K562 (cell line): ENCODE measurements at regions not wholly inside any gene's neighbourhood (a gene's known extent, or its start where the extent isn't known, plus 50 kb on each side); places are given as distances from the start of the nearest gene placed in this dataset.

Experiments
- ARID2 ChIP-seq: fragments of 450-650 bp; IDR thresholded peaks from 2 replicates; pipeline ENCODE4 v1.6.1; 2017; ENCODE audit warnings: antibody characterized with exemption, mild to moderate bottlenecking
- CTCF ChIP-seq, 3 experiments: IDR thresholded peaks in 2 of 3; conservative IDR thresholded peaks in 1 of 3; 2 replicates each; pipeline ENCODE4 v1.5.1; 2011 to 2012; ENCODE audit warnings: low read length in 3 of 3, mild to moderate bottlenecking in 3 of 3, control low read depth in 2 of 3, improper control_type of control experiment in 1 of 3, inconsistent platforms in 1 of 3, low read depth in 1 of 3, mixed read lengths in 1 of 3, moderate library complexity in 1 of 3; ENCODE audit not compliant: insufficient read depth in 2 of 3
- CXXC5 ChIP-seq: fragments of 250-450 bp; sonication (Bioruptor Pico); IDR thresholded peaks from 2 replicates; pipeline ENCODE4 v1.8.0; 2022; ENCODE audit warnings: inconsistent platforms, mild to moderate bottlenecking, moderate library complexity
- FOXJ2 ChIP-seq: fragments of 200-800 bp; sonication (Bioruptor generic); IDR thresholded peaks from 2 replicates; pipeline ENCODE4 v1.6.1; 2016; ENCODE audit warnings: missing genetic modification characterization, missing compliant biosample characterization
- FOXM1 ChIP-seq, 2 experiments: fragments of 450-650 bp in 1 of 2; sonication (generic) in 1 of 2; formaldehyde crosslinking in 1 of 2; IDR thresholded peaks; 2 replicates each; pipeline versions ENCODE4 v1.6.1 to v1.9.0; 2017 to 2022; ENCODE audit warnings: low read depth in 2 of 2, mild to moderate bottlenecking in 2 of 2, missing genetic modification reagents in 1 of 2, moderate library complexity in 1 of 2
- GATAD2B ChIP-seq: fragments of 450-650 bp; IDR thresholded peaks from 2 replicates; pipeline ENCODE4 v1.6.1; 2017; ENCODE audit warnings: mild to moderate bottlenecking, borderline replicate concordance
- HINFP ChIP-seq: fragments of 450-650 bp; conservative IDR thresholded peaks from 2 replicates; pipeline ENCODE4 v1.6.1; 2016; ENCODE audit warnings: missing genetic modification characterization, low read depth, mild to moderate bottlenecking, control low read depth, missing compliant biosample characterization
- NCOA1 ChIP-seq: fragments of 450-650 bp; IDR thresholded peaks from 2 replicates; pipeline ENCODE4 v1.6.1; 2016; ENCODE audit warnings: low read depth
- PHB2 ChIP-seq: fragments of 450-650 bp; IDR thresholded peaks from 2 replicates; pipeline ENCODE4 v1.6.1; 2017; ENCODE audit warnings: low read depth
- RNF219 ChIP-seq: fragments of 250-450 bp; sonication (Bioruptor Pico); IDR thresholded peaks from 2 replicates; pipeline ENCODE4 v1.5.0; 2022; ENCODE audit warnings: mild to moderate bottlenecking
- TFAP4 ChIP-seq: sonication (generic); formaldehyde crosslinking; IDR thresholded peaks from 2 replicates; pipeline ENCODE4 v1.8.0; 2022; ENCODE audit warnings: missing genetic modification reagents, mild to moderate bottlenecking, moderate library complexity, borderline replicate concordance
- THRB ChIP-seq: fragments of 450-650 bp; formaldehyde crosslinking; conservative IDR thresholded peaks from 2 replicates; pipeline ENCODE4 v1.4.0; 2022; ENCODE audit warnings: mild to moderate bottlenecking, missing genetic modification characterization
- ZMIZ1 ChIP-seq, 2 experiments: fragments of 150-350 bp in 1 of 2; IDR thresholded peaks; 2 replicates each; pipeline ENCODE4 v1.6.1; 2012 to 2016; ENCODE audit warnings: low read depth in 2 of 2, low read length in 2 of 2, mild to moderate bottlenecking in 1 of 2, moderate library complexity in 1 of 2
- ZNF253 ChIP-seq: fragments of 250-450 bp; sonication (Bioruptor Pico); conservative IDR thresholded peaks from 2 replicates; pipeline ENCODE4 v1.6.1; 2021; ENCODE audit warnings: mild to moderate bottlenecking
- ZNF583 ChIP-seq: fragments of 250-450 bp; sonication (Bioruptor Pico); IDR thresholded peaks from 2 replicates; pipeline ENCODE4 v1.4.0; 2020

GRCh38 chr3:17841190-17841828 lies 98.9 kb upstream of the TBC1D5 start (continued):
- TF ChIP-seq TFAP4 (peak; percentile 44; the same call in 1 of the 2 replicates), ARID2 (peak; percentile 94), FOXM1 (IDR thresholded peaks at IDR 0.05; ENCODE audit: low read depth) (no peak), FOXM1 (CRISPR knock-in tag; IDR thresholded peaks at IDR 0.05; ENCODE audit: low read depth) (no peak), ZMIZ1 (IDR thresholded peaks at IDR 0.05; ENCODE audit: low read depth in 2 of 2, low read length in 2 of 2) (peak; percentile 26 to 52; a peak in 1 of 4 replicates), HINFP (no peak), FOXJ2 (tag) (no peak), ZNF253 (no peak), GATAD2B (no peak), THRB (CRISPR knock-in tag) (no peak), ZNF583 (CRISPR knock-in tag) (no peak), CTCF (IDR thresholded peaks at IDR 0.05 in 2 of 3, conservative IDR thresholded peaks at IDR 0.05 in 1 of 3; ENCODE audit: insufficient read depth in 2 of 3, low read depth in 1 of 3, low read length in 3 of 3) (peak; percentile 98 to 99 (median 99)), PHB2 (no peak), CXXC5 (CRISPR knock-in tag) (peak; percentile 27), NCOA1 (no peak), RNF219 (no peak)
